GM23248 (cell line): ENCODE measurements at regions not wholly inside any gene's neighbourhood (a gene's known extent, or its start where the extent isn't known, plus 50 kb on each side); places are given as distances from the start of the nearest gene placed in this dataset.

Source experiments
- EZH2 ChIP-seq: fragments of 200-600 bp; sonication (generic); IDR thresholded peaks from 2 replicates; pipeline ENCODE4 v1.6.1; 2018; ENCODE audit warnings: antibody characterized with exemption, mild to moderate bottlenecking; ENCODE audit not compliant: insufficient read depth, poor library complexity, severe bottlenecking
- EZH2phosphoT487 ChIP-seq: fragments of 200-600 bp; sonication (generic); IDR thresholded peaks from 2 replicates; pipeline ENCODE4 v1.6.1; 2018; ENCODE audit warnings: antibody characterized with exemption, moderate library complexity, mild to moderate bottlenecking, low read depth; ENCODE audit not compliant: insufficient read depth

DNA sequence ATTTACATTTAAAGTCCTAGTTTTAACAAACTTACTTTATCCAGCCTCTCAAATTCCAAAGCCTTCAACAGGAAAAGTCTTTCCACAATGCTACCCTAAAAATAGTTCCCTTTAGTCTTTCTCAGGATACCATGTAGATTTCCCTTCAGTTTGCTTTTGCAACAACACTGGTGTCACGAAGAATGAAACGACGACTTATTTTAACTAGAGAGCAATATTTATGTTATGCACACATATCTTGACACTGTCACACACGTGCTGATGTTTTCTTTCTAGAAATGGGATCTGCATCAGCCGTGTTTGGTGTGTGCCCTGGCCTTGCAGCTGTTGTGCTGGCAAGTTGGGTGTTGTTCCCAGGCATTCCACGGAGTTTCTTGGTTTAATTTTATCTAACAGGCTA, 75.5 kb downstream of the SIPA1L2 start:
- TF ChIP-seq EZH2phosphoT487, result no peak
- TF ChIP-seq EZH2, result no peak
